Panc1 (cell line): ENCODE measurements at regions not wholly inside any gene's neighbourhood (a gene's known extent, or its start where the extent isn't known, plus 50 kb on each side); places are given as distances from the start of the nearest gene placed in this dataset.
A peak's percentile ranks its signal among the peaks of the same experiment; 100 is the strongest.

ENCODE experiments used
- ATAC-seq: fragments of 200-7000 bp; cut with Tn5 transposase; 2 replicates; pipeline ENCODE4 v1.9.1; 2020; ENCODE audit warnings: mild to moderate bottlenecking, moderate library complexity
- BruUV-seq: library from RNA; stranded (reverse); fragments of 400-500 nt; replicated peaks from 2 replicates; lab custom pipeline; 2021; lab: Mats Ljungman, UMichigan
- CTCF ChIA-PET: fragments of 300-600 bp; sonication (Branson Sonifier 250); formaldehyde crosslinking; loops from one replicate; lab custom pipeline; 2022; ENCODE audit warnings: antibody characterized with exemption; lab: Charles Lee
- POLR2A ChIA-PET: fragments of 300-600 bp; sonication (Branson Sonifier 250); formaldehyde crosslinking; loops from one replicate; lab custom pipeline; 2022; ENCODE audit warnings: antibody characterized with exemption; lab: Charles Lee
- DNase-seq: peaks from one replicate; pipeline ENCODE4 v3.0.0-alpha.2; 2010; ENCODE audit warnings: low read depth, low spot score
- H3K27ac ChIP-seq: 2 replicates; pipeline ENCODE4 v1.5.1; 2011; ENCODE audit warnings: mild to moderate bottlenecking, low read length, inconsistent platforms
- H3K27me3 ChIP-seq: fragments of 200-500 bp; sonication (Bioruptor generic); 2 replicates; pipeline ENCODE4 v1.6.0; 2014; ENCODE audit warnings: low read length, inconsistent platforms; ENCODE audit not compliant: control insufficient read depth, insufficient read depth
- H3K36me3 ChIP-seq: fragments of 200-500 bp; sonication (Bioruptor generic); 2 replicates; pipeline ENCODE4 v1.5.1; 2014; ENCODE audit warnings: inconsistent platforms, mild to moderate bottlenecking, low read length, moderate library complexity; ENCODE audit not compliant: control insufficient read depth, insufficient read depth
- H3K4me1 ChIP-seq: 2 replicates; pipeline ENCODE4 v1.5.1; 2011; ENCODE audit warnings: inconsistent platforms, mild to moderate bottlenecking, low read length, moderate library complexity; ENCODE audit not compliant: control insufficient read depth, insufficient read depth
- H3K4me3 ChIP-seq, 2 experiments: 2 replicates each; pipeline ENCODE4 v1.5.1; 2011 to 2012; ENCODE audit warnings: low read depth in 2 of 2, low read length in 2 of 2, mild to moderate bottlenecking in 2 of 2, inconsistent platforms in 1 of 2, moderate library complexity in 1 of 2
- H3K9me3 ChIP-seq: fragments of 200-500 bp; sonication (Bioruptor generic); 2 replicates; pipeline ENCODE4 v1.5.1; 2014; ENCODE audit warnings: low read depth, mild to moderate bottlenecking, inconsistent platforms, low read length, moderate library complexity; ENCODE audit not compliant: control insufficient read depth, insufficient read depth
- CTCF ChIP-seq: fragments of 450-650 bp; IDR thresholded peaks from 2 replicates; pipeline ENCODE4 v1.5.1; 2017; ENCODE audit warnings: mild to moderate bottlenecking
- POLR2AphosphoS5 ChIP-seq: IDR thresholded peaks from 2 replicates; pipeline ENCODE4 v1.6.1; 2012; ENCODE audit warnings: mild to moderate bottlenecking, low read depth, low read length, moderate library complexity
- REST ChIP-seq, 2 experiments: IDR thresholded peaks; 2 replicates each; pipeline ENCODE4 v1.6.1; 2011 to 2012; ENCODE audit warnings: low read depth in 2 of 2, control low read depth in 1 of 2, low read length in 1 of 2, mild to moderate bottlenecking in 1 of 2, moderate library complexity in 1 of 2; ENCODE audit not compliant: insufficient read depth in 1 of 2
- SIN3A ChIP-seq: IDR thresholded peaks from 2 replicates; pipeline ENCODE4 v1.6.1; 2012; ENCODE audit warnings: low read depth, mild to moderate bottlenecking, low read length, moderate library complexity, borderline replicate concordance; ENCODE audit not compliant: insufficient read depth
- TCF7L2 ChIP-seq: IDR thresholded peaks from 2 replicates; pipeline ENCODE4 v1.6.1; 2011; ENCODE audit warnings: mild to moderate bottlenecking, low read depth, low read length, inconsistent platforms
- in situ Hi-C: cut with HindIII; loops from 2 replicates; pipeline ENCODE4 v1.10.0; 2016; ENCODE audit warnings: low sequenced_read_pairs, low pct_unique_long_range_greater_than_20kb
- intact Hi-C: fragments of 100-400 bp; cut with micrococcal nuclease; formaldehyde crosslinking; loops from one replicate; pipeline ENCODE4 v1.10.0; 2022; ENCODE audit not compliant: unreplicated experiment

- intact Hi-C loops: no loop called here
- no peaks in the 10 kb centered on the region for H3K36me3 ChIP-seq
- H3K4me1 ChIP-seq: no peaks in the 10 kb centered on the region
- ChIA-PET CTCF (interaction anchor here (0.5 to 0.6 kb wide), 2 partner anchors 39 to 1391 kb away, joined by 3 read pairs; no protein-coding TSS in a partner anchor), POLR2A (no interaction called here)
- in situ Hi-C loops: no loop called here
- H3K27me3 ChIP-seq: peaks cover 7% of the 10 kb centered on the region; the same call in 1 of the 2 replicates
- no peak overlapping the region for H3K27ac ChIP-seq
- DNase-seq: no peak
- peak; percentile 83 for ATAC-seq
- TF ChIP-seq POLR2AphosphoS5 (no peak), TCF7L2 (no peak), SIN3A (no peak), REST (IDR thresholded peaks at IDR 0.05; ENCODE audit: insufficient read depth in 1 of 2, low read depth in 2 of 2, low read length in 1 of 2) (no peak), CTCF (peak; percentile 83)
- H3K9me3 ChIP-seq: no peaks in the 10 kb centered on the region
- no peak overlapping the region for H3K4me3 ChIP-seq
- no TSS peak for BruUV-seq
Observed at GRCh38 chr2:88903749-88904353, 212.4 kb downstream of the RPIA start.

- Histone ChIP-seq H3K27me3 (0 out of 2 replicates have a peak, but pooled peaks cover 2% of the 10 kb centered on the region), H3K27ac (no peak overlapping the region), H3K4me1 (no peaks in the 10 kb centered on the region), H3K9me3 (no peaks in the 10 kb centered on the region), H3K36me3 (no peaks in the 10 kb centered on the region), H3K4me3 (no peak overlapping the region)
- CTCF ChIA-PET: no interaction called here
- BruUV-seq: no TSS peak
- POLR2A ChIA-PET: no interaction called here
- DNase-seq (no peak), ATAC-seq (no peak)
- in situ Hi-C loops: no loop called here
- TF ChIP-seq REST (IDR thresholded peaks at IDR 0.05; ENCODE audit: insufficient read depth in 1 of 2, low read depth in 2 of 2, low read length in 1 of 2) (no peak), CTCF (no peak), POLR2AphosphoS5 (no peak), TCF7L2 (no peak)
- intact Hi-C loops: no loop called here
Observed at GRCh38 chr2:88913280-88913679, 221.8 kb downstream of the RPIA start.
